Activated T-helper 17 cell treated with anti-CD3 and anti-CD28 coated beads, Interleukin-2, amount 50 U/mL, for 72 hours (primary cell): ENCODE measurements at regions not wholly inside any gene's neighbourhood (a gene's known extent, or its start where the extent isn't known, plus 50 kb on each side); places are given as distances from the start of the nearest gene placed in this dataset.
"Not testable (repeated sequence)": the region's sequence is repeated elsewhere in the genome, so short reads cannot be mapped to it uniquely, and the experiment has no call there.

Source experiments
- ATAC-seq: fragments of 150-1000 bp; cut with Tn5 transposase; replicated peaks from 2 replicates; pipeline ENCODE4 v1.10.0; 2021; ENCODE audit warnings: mild to moderate bottlenecking, moderate library complexity
- H3K27ac Mint-ChIP-seq: one replicate; pipeline ENCODE4 v1.8.0; 2022; ENCODE audit warnings: mixed read lengths
- H3K27me3 Mint-ChIP-seq: one replicate; pipeline ENCODE4 v1.8.0; 2022; ENCODE audit warnings: mixed read lengths
- H3K36me3 Mint-ChIP-seq: one replicate; pipeline ENCODE4 v1.8.0; 2022; ENCODE audit warnings: low read depth, mild to moderate bottlenecking, mixed read lengths
- H3K4me1 Mint-ChIP-seq: one replicate; pipeline ENCODE4 v1.8.0; 2022; ENCODE audit warnings: mixed read lengths
- H3K4me3 Mint-ChIP-seq: one replicate; pipeline ENCODE4 v1.8.0; 2022; ENCODE audit warnings: mild to moderate bottlenecking, mixed read lengths
- H3K9me3 Mint-ChIP-seq: one replicate; pipeline ENCODE4 v1.8.0; 2022; ENCODE audit warnings: mixed read lengths

GRCh38 chr4:36590343-36590742, 308.9 kb downstream of the DTHD1 start:
- no peak overlapping the region for H3K27ac Mint-ChIP-seq
- H3K27me3 Mint-ChIP-seq = no peaks in the 10 kb centered on the region
- H3K4me1 Mint-ChIP-seq = no peaks in the 10 kb centered on the region
- ATAC-seq = no peak
- peaks cover 3% of the 10 kb centered on the region for H3K9me3 Mint-ChIP-seq
- no peak overlapping the region for H3K4me3 Mint-ChIP-seq
- no peaks in the 10 kb centered on the region for H3K36me3 Mint-ChIP-seq

DNA sequence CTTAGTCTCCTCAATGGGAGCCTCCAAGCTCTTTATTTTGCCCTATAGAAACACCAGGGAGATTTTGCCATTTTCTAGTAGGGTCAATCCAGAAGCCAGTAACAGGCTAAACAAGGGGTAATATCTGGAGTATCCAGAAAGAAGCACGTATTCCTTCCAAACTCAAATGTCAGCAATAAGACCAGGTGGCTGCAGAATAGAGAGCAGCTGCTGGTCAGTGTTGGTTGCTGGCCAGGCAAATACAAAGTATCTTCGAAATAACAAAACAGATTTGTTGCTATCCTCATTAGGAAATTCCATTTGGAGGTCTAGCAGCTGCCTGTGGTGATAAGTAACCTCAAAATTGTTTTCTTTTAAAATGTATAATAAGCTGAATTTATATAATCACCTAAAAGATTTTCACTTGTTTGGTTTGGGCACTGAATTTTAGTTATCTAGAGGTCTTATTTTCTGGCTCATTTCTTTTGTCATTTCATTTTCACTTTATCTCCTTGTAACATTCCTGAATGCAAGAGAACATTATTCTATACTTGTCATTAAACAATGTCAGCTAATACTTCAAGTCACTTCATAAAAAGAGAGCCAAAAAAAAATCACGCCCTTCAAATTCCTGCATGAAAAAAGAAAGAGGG, 320.6 kb downstream of the DTHD1 start:
- Mint-ChIP-seq H3K4me3 (no peak overlapping the region), H3K27me3 (no peaks in the 10 kb centered on the region), H3K27ac (no peak overlapping the region), H3K9me3 (no peaks in the 10 kb centered on the region), H3K36me3 (no peaks in the 10 kb centered on the region), H3K4me1 (no peaks in the 10 kb centered on the region)
- no peak for ATAC-seq

- no peak overlapping the region for H3K4me3 Mint-ChIP-seq
- H3K4me1 Mint-ChIP-seq = no peaks in the 10 kb centered on the region
- no peak overlapping the region for H3K27ac Mint-ChIP-seq
- H3K9me3 Mint-ChIP-seq = peaks cover 4% of the 10 kb centered on the region
- H3K36me3 Mint-ChIP-seq = no peaks in the 10 kb centered on the region
- peaks cover 4% of the 10 kb centered on the region for H3K27me3 Mint-ChIP-seq
- ATAC-seq = peak; percentile 64
Measured at GRCh38 chr4:36609661-36610060, 328.2 kb downstream of the DTHD1 start.

DNA sequence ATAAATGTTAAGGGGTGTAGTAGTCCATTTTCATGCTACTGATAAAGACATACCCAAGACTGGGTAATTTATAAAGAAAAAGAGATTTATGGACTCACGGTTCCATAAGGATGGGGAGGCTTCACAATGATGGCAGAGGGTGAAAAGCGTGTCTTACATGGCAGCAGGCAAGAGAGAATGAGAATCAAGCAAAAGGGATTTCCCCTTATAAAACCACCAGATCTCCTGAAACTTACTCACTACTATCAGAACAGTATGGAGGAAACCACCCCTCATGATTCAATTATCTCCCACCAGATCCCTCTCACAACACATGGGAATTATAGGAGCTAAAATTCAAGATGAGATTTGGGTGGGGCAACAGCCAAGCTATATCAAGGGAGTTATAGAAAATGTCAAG, 329.2 kb downstream of the DTHD1 start:
- Mint-ChIP-seq H3K4me3 (no peak overlapping the region), H3K27ac (no peak overlapping the region), H3K9me3 (peaks cover 4% of the 10 kb centered on the region), H3K36me3 (no peaks in the 10 kb centered on the region), H3K4me1 (no peaks in the 10 kb centered on the region), H3K27me3 (peaks cover 4% of the 10 kb centered on the region)
- ATAC-seq = peak; percentile 71

DNA sequence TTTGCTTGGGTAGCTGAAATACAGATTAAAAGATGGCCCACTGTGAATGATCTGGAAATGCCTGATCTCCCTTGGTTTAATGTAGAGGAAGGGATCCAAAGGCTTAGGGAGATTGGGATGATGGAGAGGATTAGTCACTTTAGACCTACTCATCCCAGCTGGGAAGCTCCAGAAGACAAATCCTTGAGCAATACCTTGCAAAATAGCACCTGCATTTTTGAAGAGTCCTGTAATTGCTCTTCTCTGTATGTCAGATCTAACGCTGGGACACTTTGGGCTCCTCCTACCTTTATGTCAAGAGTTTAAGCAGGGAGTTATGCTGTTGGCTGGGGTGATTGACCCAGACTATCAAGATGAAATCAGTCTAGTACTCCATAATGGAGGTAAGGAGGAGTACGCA, 331.7 kb downstream of the DTHD1 start:
- H3K36me3 Mint-ChIP-seq, H3K27ac Mint-ChIP-seq, H3K4me3 Mint-ChIP-seq, H3K4me1 Mint-ChIP-seq, H3K27me3 Mint-ChIP-seq, H3K9me3 Mint-ChIP-seq, ATAC-seq: not testable (repeated sequence)

GRCh38 chr4:36614011-36614410, 332.6 kb downstream of the DTHD1 start:
- Mint-ChIP-seq H3K4me3 (no peak overlapping the region), H3K36me3 (no peaks in the 10 kb centered on the region), H3K4me1 (no peaks in the 10 kb centered on the region), H3K9me3 (peaks cover 4% of the 10 kb centered on the region), H3K27me3 (peaks cover 4% of the 10 kb centered on the region), H3K27ac (no peak overlapping the region)
- no peak for ATAC-seq

- H3K4me3 Mint-ChIP-seq = no peak overlapping the region
- H3K36me3 Mint-ChIP-seq = no peaks in the 10 kb centered on the region
- no peak for ATAC-seq
- no peaks in the 10 kb centered on the region for H3K9me3 Mint-ChIP-seq
- H3K4me1 Mint-ChIP-seq = no peaks in the 10 kb centered on the region
- H3K27me3 Mint-ChIP-seq = no peaks in the 10 kb centered on the region
- H3K27ac Mint-ChIP-seq = no peak overlapping the region
Measured at GRCh38 chr4:36618102-36618501, 336.7 kb downstream of the DTHD1 start.

GRCh38 chr4:36624030-36624429, 342.6 kb downstream of the DTHD1 start:
- ATAC-seq = no peak
- Mint-ChIP-seq H3K4me3 (no peak overlapping the region), H3K27me3 (peaks cover 3% of the 10 kb centered on the region), H3K9me3 (peaks cover 3% of the 10 kb centered on the region), H3K27ac (no peak overlapping the region), H3K36me3 (no peaks in the 10 kb centered on the region), H3K4me1 (no peaks in the 10 kb centered on the region)

- H3K4me3 Mint-ChIP-seq = no peak overlapping the region
- H3K27ac Mint-ChIP-seq = no peak overlapping the region
- peaks cover 4% of the 10 kb centered on the region for H3K4me1 Mint-ChIP-seq
- H3K27me3 Mint-ChIP-seq = no peaks in the 10 kb centered on the region
- H3K9me3 Mint-ChIP-seq = no peaks in the 10 kb centered on the region
- no peaks in the 10 kb centered on the region for H3K36me3 Mint-ChIP-seq
- no peak for ATAC-seq
Measured at GRCh38 chr4:36638273-36638811, 356.9 kb downstream of the DTHD1 start.

GRCh38 chr4:36640876-36641275, 359.5 kb downstream of the DTHD1 start:
- Mint-ChIP-seq H3K4me3 (no peak overlapping the region), H3K36me3 (no peaks in the 10 kb centered on the region), H3K27me3 (no peaks in the 10 kb centered on the region), H3K27ac (no peak overlapping the region), H3K4me1 (peaks cover 4% of the 10 kb centered on the region), H3K9me3 (no peaks in the 10 kb centered on the region)
- no peak for ATAC-seq

- no peak overlapping the region for H3K27ac Mint-ChIP-seq
- H3K9me3 Mint-ChIP-seq = no peaks in the 10 kb centered on the region
- ATAC-seq = peak; percentile 82
- H3K27me3 Mint-ChIP-seq = no peaks in the 10 kb centered on the region
- H3K36me3 Mint-ChIP-seq = no peaks in the 10 kb centered on the region
- H3K4me3 Mint-ChIP-seq = no peak overlapping the region
- H3K4me1 Mint-ChIP-seq = peaks cover 3% of the 10 kb centered on the region
Measured at GRCh38 chr4:36651253-36651652, 369.8 kb downstream of the DTHD1 start.

GRCh38 chr4:36652857-36653256, 371.4 kb downstream of the DTHD1 start:
- Mint-ChIP-seq H3K27me3 (no peaks in the 10 kb centered on the region), H3K36me3 (no peaks in the 10 kb centered on the region), H3K9me3 (no peaks in the 10 kb centered on the region), H3K27ac (no peak overlapping the region), H3K4me3 (no peak overlapping the region), H3K4me1 (peaks cover 3% of the 10 kb centered on the region)
- ATAC-seq = no peak

GRCh38 chr4:36665985-36666527, 384.6 kb downstream of the DTHD1 start:
- peaks cover 3% of the 10 kb centered on the region for H3K27me3 Mint-ChIP-seq
- H3K27ac Mint-ChIP-seq = no peak overlapping the region
- ATAC-seq = no peak
- H3K4me3 Mint-ChIP-seq = no peak overlapping the region
- peaks cover 3% of the 10 kb centered on the region for H3K9me3 Mint-ChIP-seq
- H3K4me1 Mint-ChIP-seq = no peaks in the 10 kb centered on the region
- no peaks in the 10 kb centered on the region for H3K36me3 Mint-ChIP-seq

GRCh38 chr4:36675436-36675835, 394.0 kb downstream of the DTHD1 start:
- no peak overlapping the region for H3K27ac Mint-ChIP-seq

GRCh38 chr4:36676139-36677050, 395.0 kb downstream of the DTHD1 start:
- Mint-ChIP-seq H3K4me3 (no peak overlapping the region), H3K27ac (no peak overlapping the region), H3K27me3 (no peaks in the 10 kb centered on the region), H3K4me1 (no peaks in the 10 kb centered on the region), H3K9me3 (no peaks in the 10 kb centered on the region), H3K36me3 (no peaks in the 10 kb centered on the region)
- ATAC-seq = no peak

More at GRCh38 chr4:36675436-36675835, 394.0 kb downstream of the DTHD1 start:
- no peaks in the 10 kb centered on the region for H3K9me3 Mint-ChIP-seq
- H3K4me3 Mint-ChIP-seq = no peak overlapping the region
- no peaks in the 10 kb centered on the region for H3K4me1 Mint-ChIP-seq
- H3K36me3 Mint-ChIP-seq = no peaks in the 10 kb centered on the region
- ATAC-seq = no peak
- no peaks in the 10 kb centered on the region for H3K27me3 Mint-ChIP-seq
